Inferior parietal cortex (tissue), 1 donor: ENCODE measurements at regions not wholly inside any gene's neighbourhood (a gene's known extent, or its start where the extent isn't known, plus 50 kb on each side); places are given as distances from the start of the nearest gene placed in this dataset.
A peak's percentile ranks its signal among the peaks of the same experiment; 100 is the strongest.
"Not testable (repeated sequence)": the region's sequence is repeated elsewhere in the genome, so short reads cannot be mapped to it uniquely, and the experiment has no call there.

Source experiments
- DNase-seq: peaks from one replicate; pipeline ENCODE4 v3.0.0-alpha.2; 2016; ENCODE audit errors: extremely low spot score

DNA sequence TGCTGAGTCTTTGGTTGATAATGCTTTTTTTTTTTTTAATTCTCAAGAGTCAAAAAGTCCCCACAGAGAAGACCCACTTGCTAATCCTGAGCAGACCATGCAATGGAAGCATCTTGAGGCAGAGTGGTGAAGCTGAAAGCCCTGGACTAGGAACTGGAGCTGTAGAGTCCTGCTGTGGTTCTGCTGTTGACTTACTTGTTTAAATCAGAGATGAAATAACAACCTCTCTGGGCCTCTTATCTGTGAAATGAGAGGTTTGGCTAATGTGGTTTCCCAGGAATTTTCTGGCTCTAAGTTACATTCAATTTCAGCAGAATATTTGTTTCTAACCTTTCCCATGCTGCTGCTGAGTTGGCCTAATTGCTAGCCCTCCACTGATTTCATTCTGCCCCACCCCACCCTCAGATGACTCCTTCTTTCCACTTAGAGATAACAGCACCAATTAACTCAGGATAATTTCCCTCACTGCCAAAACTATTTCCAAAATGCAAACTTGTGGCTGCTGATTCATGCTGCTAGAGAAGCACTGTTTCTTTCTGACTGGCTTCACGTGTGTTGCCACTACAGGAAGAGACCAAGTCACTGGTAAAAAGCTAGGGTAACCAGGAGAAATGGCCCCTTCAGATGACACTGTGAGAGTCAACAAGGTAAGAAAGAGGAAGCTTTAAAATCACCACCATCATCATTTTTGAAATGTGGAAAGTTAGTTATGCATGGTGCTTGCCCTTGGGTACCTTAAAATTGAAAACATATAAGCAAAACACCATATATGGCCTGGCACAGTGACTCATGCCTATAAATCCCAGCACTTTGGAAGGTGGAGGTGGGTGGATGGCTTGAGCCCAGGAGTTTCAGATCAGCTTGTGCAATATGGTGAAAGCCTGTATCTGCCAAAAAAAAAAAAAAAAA is 326.4 kb downstream of the DCHS2 start:
- peak; percentile 37 for DNase-seq

DNA sequence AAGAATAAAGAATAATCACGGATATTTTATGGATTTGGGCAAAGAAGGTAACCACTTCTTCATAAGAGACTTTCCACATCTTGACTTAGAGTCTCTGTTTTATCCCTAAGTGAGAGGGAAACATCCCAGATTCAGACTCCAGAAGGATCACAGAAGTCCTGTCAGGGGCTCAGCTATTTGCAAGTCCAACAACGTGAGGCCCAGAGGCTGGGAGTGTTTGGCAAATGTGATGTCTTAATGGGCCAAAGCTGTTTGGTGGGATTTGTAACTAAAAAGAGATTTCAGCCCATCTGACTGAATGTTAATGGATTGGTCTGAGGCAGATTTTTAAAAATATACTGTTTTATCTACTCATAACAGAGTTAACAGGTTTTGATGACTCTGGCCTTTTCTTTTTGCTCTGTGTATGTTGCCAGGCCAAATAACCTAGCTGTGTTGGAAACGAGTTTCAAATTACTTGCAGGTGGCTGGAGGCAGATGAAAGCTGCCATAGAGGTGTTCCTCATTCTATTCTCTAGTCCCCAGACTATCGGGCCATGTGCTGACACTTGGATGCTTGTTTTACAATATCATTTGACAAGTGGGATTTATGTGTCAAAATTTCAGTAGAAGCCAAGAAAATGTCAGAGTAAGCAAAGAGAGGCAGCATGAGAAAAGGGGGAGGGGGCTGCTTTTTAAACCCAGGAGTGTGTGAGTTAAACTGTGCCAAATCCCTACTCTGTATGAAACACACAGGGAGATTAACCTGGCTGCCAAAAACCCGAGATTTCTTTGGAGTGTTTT is 330.9 kb downstream of the DCHS2 start:
- DNase-seq: no peak

DNA sequence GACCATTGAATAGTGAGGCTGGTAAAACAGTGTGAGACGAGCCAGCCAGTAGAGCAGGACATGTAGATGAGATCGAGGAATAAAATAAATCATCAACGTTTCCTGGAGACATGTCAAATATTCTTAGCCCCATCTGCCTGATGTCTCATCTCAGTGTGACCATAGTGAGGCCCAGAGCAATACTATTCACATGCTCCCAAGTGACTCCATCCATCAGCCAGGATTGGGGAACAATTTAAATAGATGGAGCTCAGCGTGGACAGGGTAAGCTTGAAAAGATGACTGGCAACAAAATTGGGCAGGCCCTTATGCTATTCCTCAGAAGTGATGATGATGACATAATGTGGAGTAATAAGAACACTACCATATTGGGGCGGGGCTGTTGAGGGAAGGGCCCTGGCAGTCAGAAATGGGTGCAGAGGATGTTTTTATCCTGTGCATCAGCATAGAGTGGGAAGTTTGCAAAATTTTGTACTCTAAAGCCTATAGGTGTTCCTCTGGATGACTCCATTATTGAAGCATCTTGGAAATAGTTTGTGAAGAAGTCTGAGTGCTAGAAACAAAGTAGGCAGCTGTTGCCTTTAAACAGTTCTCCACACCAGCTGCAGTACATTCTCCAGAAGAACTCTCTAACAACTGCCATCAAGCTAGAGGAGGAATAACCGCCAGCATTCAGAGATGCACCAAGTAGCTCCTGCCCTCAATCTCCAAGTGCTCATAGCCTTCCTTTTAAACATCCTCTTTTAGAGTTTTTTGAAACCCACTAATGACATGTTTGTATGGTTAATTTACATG is 333.0 kb downstream of the DCHS2 start:
- no peak for DNase-seq

DNA sequence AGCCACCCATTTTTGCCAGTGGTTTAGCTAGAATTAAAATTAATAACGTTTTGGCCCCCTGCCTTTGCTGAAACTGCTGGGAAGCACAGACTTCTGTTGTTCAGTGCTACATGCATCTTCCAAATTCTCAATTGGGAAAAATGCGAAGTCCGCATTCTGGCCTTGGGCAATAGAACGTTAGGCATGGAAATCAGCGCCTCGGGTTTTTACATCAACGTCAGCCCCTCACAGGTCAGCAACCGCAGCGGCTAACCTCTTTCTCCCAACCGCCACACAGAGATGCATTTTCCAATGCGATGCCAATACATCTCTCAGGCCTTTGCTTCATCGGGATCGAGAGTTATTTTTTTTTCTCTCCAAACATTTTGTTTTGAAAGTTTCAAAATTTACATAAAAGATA is 339.1 kb downstream of the DCHS2 start:
- no peak for DNase-seq

DNA sequence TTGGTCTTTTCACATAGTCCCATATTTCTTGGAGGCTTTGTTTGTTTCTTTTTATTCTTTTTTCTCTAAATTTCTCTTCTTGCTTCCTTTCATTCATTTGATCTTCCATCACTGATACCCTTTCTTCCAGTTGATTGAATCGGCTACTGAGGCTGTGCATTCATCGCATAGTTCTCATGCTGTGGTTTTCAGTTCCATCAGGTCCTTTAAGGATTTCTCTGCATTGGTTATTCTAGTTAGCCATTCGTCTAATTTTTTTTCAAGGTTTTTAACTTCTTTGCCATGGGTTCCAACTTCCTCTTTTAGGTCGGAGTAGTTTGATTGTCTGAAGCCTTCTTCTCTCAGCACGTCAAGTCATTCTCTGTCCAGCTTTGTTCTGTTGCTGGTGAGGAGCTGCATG is 342.4 kb downstream of the DCHS2 start:
- DNase-seq: not testable (repeated sequence)

DNA sequence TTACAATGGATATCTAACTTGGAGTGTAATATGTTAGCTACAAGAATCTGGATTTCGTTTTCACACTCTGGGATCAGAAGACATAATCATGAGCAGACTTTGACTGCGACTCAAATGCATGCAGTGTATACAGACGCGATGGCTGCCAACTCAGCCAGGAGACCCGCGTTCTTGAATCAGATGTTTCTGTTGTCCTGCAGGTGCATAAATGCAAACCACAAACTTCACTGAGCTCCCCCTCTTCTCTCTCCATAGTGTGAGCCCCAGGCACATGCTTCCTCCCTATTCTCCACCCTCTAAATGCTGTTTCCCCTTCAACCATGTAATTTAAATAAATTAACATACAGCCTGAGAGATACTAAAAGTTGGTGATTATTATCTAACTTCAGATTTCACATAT is 347.9 kb downstream of the DCHS2 start:
- no peak for DNase-seq

DNA sequence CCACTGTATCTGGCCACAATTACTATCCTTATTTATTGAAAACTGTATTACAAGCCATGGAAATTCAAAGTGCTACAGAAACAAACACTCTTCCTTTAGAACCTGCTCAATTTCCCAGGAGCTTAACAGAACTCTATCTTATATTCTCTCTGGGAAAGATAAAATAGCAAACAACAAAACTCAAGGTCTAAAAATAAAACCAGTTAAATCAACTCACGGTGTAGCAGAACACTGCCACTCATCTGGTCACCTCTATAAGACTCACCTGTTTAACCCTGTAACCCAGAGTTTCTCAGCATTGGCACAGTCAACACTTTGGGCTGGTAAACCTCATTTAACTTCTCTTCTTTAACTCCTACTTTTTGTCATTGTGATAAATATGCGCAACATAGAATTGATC is 348.9 kb downstream of the DCHS2 start:
- DNase-seq: no peak

DNA sequence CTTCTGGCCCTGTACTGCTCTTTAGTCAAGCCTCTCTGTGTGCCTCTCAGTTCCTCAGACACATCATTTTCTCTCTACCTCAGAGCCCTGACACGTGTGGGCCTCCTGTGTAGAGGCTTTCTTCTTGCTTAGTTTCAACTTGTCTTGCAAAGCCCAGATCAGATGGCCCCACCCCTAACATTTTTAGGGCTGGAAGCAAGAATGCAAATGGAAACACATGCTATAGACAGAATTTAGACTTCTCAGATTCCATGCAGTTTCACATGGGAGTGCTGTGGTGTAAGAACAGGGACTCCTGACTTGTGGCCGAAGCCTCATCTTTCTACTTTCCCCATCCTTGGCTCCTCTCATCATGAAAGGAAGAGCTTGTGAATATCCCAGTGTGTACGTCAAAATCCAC is 350.7 kb downstream of the DCHS2 start:
- DNase-seq: no peak

DNA sequence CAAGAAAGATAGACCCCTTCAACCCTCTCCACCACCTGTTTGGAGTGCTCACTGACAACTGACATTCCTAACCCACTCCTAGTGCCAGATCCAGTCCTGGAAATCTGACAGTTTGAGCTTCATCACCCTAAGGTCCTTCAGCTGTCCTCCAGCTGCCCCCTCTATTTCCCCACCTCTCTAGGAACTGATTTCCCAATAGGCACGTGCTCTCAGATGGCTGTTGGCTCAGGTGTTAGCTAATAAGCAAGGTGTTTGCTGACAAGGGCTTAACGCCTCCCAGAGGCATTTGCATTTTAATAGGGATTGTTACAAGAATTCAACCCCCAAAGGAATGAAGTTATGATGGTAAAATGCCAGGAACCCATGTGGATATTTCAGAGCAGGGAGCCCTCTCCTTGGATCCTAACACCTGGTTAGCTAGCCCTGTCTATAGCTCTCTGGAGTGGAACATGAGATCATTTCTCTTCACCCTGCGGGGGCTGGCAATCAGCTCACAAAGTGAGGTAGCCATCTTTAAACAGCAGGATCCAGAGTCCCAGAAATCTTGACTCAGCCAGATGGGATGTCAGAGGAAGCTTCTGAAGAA is 348.5 kb upstream of the SFRP2 start:
- DNase-seq: no peak

DNA sequence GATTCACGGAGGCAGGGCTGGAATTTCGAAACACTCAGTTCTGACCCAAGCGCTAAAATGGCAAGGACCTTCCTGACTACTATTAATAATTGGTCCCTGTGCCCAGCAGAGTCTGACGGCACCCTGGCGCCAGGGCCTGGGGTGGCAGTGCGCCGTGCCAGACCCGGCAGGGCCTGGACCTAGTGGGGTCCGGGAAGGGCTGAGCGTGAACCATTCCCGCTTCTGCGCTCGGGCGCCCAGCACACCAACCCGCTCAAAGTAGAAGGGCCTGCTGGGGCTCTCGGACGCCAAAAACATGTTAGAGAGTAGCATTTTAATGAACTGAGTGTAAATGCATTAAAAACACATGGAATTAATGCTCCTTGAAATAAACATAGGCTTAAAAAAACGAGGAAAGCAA is 346.7 kb upstream of the SFRP2 start:
- no peak for DNase-seq

DNA sequence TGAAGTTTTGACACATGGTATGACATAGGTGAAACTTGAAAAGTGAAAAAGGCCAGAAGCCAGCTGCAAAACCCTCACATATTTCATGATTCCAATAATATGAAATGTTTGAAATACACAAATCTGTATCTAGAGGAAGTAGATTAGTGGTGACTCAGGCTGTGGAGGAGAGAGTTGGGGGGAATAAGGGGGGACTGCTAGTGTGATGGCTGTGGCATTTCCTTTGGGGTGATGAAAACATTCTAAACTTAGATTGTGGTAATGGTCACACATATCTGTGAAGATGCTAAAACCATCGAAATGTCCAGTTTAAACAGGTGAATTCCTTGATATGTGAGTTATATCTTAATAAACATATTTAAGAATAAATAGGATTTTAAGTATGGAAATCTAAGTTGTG is 343.5 kb upstream of the SFRP2 start:
- DNase-seq: no peak

DNA sequence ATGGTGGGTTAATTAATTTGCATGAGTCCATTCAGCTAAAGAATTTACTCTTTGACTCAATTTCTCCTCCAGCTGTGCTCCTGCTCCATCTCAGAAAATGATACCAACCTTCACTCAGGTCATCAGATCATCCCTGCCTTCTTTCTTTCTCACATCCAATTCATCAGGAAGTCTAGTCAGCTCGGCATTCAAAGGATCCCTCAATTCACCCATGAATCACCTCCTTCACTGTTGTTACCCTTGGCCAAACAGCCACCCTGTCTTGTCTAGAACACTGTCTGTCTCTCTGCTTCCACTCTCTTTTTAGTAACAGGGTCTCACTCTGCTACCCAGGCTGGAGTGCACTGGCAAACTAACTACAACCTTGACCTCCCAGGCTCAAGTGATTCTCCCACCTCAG is 337.4 kb upstream of the SFRP2 start:
- no peak for DNase-seq

DNA sequence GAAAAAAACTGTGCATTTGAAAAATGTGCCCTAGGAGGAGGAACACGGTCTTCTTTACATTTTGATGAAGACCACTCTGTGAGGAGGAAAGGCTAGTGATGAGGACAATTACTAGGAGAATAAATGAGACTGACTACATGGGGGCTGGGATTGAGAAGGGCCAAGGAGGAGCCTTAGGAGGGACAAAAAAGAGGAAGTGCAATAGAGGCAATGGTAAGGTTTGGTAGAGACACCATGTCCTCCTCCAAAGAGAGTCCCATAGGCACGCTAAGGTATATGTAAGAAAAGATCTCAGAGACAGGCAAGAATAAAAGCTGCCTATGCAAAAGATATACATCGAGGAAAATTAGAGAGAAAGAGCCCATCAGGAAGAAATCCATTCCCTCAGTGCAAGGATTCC is 336.5 kb upstream of the SFRP2 start:
- DNase-seq: no peak

DNA sequence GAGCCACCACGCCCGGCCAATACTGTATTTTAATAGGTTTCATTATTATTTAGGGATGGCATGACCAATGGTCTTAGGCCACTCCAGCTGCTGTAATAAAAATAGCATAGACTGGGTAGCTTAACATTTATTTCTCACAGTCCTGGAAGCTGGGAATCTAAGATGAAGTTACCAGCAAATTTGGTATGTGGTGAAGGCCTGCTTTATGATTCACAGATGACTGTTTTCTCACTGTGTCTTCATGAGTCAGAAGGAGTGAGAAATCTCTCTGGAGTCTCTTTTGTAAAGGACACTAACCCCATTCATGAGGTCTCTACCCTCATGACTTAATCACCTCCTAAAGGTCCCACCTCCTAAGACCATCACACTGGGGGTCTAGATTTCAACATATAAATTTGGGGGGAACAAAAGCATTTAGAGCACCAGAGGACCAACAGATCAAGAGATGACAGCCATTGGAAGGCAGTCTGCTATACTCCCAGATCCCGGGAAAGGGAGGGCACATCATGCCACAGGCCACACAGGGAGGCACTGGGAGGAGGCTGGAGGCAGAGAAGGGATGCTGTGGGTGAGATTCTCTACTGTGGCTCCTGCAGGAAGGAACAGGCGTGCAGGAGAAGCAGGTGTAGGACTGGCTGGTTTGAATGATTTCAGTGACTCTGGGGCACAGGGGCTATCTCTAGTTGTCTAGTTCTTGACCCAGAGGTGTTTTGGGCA is 335.8 kb upstream of the SFRP2 start:
- no peak for DNase-seq

DNA sequence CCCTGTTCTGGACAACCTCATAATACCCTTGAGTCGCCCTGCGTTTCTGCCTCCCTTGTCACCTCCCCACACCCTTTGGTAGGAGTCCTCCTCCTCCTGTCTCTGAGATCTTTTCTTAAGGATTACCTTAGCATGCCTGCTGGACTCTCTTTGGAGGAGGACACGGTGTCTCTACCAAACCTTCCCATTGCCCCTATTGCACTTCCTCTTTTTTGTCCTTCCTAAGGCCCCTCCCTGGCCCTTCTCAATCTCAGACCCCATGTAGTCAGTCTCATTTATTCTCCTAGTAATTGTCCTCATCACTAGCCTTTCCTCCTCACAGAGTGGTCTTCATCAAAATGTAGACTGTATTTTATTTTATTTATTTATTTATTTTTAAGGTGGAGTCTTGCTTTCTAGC is 335.0 kb upstream of the SFRP2 start:
- DNase-seq: no peak

DNA sequence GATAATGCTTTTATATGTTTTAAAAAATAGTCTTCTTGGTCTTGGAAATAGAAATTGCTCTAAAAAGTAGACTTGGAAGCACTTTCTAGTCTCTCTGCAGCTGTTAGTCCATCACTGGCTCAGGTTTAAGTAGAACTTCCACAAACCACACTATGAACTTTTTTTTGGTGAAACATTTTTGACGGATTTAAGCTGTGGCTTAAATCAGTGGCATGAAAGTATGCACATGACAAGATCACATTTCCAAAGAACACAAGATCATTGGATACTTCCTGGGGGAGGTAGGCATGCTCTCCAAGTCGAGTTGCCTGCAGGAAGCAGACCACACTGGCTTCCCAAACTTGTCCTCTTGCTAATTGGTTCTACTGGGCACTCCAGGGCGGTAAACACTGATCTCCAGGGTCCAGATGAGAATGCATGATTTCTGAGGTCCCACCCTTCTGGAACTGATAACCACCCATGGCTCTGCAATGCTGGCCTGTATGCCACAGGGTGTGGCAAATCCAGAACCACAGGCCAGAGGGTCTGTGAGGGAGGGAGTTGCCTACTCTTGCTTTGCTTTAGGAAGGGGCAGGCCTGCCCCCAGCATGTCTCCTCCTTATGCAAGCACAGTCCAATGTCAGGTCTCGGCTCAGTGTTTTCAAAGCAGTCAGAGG is 331.9 kb upstream of the SFRP2 start:
- DNase-seq: no peak

DNA sequence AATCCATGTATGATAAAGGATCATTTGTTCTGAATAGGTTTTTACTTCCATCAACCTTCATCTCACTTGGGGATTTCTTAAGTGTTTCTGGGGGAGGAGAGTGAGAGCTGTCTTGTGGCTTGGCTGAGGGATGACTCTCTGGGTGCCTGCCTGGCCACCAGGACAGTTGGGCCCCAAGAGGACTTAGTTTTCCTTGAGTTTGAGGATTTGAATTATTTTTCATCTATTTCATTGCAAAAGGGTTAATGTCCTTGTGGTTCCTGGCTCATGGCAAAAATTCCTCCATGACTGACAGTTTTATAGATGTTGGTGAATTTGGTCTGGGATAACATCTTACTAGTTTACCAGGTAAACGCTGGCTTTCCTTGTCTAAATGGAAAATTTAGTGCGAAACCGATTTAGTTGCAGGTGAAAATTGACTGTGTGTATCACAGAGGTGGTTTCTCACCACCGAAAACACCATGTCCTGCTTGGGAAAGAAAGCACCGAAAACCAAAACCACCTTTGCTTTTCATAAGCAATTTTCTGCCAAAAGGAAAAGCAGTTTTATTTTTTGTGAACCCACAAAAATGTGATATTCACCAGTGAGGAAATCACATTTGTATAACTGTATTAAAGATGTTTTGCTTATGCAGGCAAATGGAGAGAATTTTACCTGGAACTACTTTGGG is 331.3 kb upstream of the SFRP2 start:
- DNase-seq: no peak

DNA sequence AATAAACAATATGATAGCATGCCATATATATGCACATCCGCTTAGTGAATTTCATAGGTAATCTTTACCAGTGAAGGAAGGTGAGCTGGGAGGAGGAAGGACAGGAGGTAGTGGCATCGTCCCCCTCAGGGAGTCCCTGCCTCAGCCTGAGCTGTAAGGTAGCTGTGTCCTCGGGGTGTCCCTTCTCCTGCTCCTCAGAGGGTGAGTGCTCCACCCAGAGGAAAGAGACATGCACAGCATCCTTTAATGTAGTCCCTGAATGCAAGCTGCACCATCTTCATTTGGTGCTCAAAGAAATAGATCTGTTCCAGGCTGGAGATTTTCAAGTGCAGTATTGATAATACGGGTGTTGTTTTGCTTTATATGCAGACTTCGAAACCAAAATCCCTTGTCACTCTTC is 330.4 kb upstream of the SFRP2 start:
- no peak for DNase-seq

DNA sequence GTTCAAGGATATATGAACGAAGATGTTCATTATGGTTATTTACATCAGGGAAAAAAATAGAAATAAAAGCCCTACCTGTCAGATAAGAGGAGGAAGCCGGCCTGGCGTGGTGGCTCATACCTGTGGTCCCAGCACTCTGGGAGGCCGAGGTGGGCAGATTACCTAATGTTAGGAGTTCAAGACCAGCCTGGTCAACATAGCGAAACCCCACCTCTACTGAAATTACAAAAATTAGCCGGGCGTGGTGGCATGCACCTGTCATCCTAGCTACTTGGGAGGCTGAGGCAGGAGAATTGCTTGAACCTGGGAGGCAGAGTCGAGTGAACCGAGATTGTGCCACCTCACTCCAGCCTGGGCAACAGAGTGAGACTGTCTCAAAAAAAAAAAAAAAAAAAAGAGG is 328.8 kb upstream of the SFRP2 start:
- not testable (repeated sequence) for DNase-seq

DNA sequence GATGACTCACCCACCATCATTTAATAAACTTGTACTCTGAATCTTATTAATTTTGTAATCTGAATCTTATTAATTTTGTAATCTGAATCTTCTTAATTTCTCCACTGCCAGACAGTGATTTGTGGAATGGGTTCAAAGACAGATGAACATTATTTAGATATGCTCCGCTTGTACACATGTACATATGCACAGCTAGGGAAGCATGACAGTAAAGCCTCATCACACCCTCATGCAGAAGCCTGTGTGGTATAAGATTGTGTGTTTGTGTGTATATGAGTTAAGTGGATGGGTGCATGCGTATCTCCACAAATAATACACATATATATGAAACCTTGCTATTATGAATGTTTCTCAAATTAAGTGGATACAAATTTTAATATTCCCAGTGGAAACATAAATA is 318.5 kb upstream of the SFRP2 start:
- no peak for DNase-seq
